ENCODE measurements at regions not wholly inside any gene's neighbourhood (a gene's known extent, or its start where the extent isn't known, plus 50 kb on each side); places are given as distances from the start of the nearest gene placed in this dataset.

DNA sequence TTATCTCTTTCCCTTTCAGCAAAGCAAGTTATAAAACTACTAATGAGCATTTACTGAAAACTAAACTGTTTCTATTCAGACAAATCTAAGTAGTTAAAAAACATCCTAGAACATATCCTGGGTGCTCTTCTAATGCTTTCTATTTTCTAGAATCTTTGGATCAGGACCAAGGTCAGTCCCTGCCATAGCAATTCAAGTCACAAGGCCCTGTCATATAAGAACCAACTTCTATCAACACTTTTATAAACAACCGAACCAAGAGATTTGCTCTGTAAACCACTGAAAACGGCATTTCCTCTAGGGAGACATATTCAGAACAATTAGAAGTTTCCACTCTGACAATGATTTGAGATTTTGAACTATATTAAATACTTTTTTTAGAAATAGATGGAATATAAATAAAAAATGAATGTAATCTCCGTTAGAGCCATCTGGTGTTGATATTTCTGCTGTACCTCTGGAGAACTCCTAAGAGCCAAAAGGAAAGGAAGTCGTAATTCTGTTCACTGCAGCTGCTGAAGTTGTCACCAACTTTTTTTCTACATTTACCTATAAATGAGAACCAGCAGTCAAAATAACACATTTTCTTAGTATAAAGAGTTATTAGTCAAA lies 51.4 kb upstream of the LGSN start:
- DNase-seq (ENCODE audit: low read depth in 4 of 4, low spot score in 3 of 4), result no peak

GRCh38 chr6:63372951-63373533 lies 53.3 kb upstream of the LGSN start:
- no peak for DNase-seq (ENCODE audit: low read depth in 4 of 4, low spot score in 3 of 4)

GRCh38 chr6:63389191-63389844 lies 69.5 kb upstream of the LGSN start:
- DNase-seq (ENCODE audit: low read depth in 4 of 4, low spot score in 3 of 4), result no peak

- no peak for DNase-seq (ENCODE audit: low read depth in 4 of 4, low spot score in 3 of 4)
Observed at GRCh38 chr6:63391203-63391970, 71.6 kb upstream of the LGSN start.

GRCh38 chr6:63392092-63392724 lies 72.4 kb upstream of the LGSN start:
- DNase-seq (ENCODE audit: low read depth in 4 of 4, low spot score in 3 of 4), result no peak

- DNase-seq (ENCODE audit: low read depth in 4 of 4, low spot score in 3 of 4), result no peak
Observed at GRCh38 chr6:63394656-63395308, 75.0 kb upstream of the LGSN start.

DNA sequence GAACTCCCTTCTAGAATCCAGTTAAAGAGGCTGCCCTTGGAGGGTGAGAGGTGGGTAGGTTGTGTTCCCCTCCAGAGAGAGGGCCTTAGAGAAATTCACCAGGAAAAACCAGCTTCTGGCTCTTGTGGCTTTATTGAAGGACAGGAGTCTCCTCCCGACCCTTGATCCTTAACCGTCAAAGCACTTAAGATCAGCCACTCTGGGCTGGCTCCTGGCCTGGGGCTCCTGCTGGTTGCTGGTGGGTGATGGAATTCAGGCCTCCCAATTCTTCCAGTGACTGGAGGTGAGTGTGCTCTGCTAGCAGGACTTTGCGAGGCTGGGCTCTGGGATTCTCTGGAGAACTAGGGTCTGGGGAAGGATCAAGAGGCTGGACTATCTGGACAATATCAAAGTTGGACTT lies 75.6 kb upstream of the LGSN start:
- DNase-seq (ENCODE audit: low read depth in 4 of 4, low spot score in 3 of 4), result no peak

DNA sequence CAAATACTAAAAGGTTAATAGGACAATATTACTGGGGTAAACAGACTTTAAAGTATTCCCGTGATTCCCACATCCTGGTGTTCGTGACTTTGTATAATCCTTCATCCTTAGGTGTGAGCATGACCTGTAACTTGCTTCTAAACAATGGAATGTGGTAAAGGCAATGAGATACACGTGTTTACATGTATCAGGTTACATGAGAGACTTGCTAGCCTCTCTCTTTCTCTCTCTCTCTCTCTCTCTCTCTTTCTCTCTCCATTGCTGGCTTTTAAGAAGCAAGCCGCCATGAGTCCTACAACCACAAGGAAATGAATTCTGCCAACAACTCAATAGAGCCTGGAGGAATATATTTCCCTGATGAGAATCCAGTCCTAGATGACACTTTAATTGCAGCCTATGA lies 83.9 kb upstream of the LGSN start:
- DNase-seq (ENCODE audit: low read depth in 4 of 4, low spot score in 3 of 4), result no peak

DNA sequence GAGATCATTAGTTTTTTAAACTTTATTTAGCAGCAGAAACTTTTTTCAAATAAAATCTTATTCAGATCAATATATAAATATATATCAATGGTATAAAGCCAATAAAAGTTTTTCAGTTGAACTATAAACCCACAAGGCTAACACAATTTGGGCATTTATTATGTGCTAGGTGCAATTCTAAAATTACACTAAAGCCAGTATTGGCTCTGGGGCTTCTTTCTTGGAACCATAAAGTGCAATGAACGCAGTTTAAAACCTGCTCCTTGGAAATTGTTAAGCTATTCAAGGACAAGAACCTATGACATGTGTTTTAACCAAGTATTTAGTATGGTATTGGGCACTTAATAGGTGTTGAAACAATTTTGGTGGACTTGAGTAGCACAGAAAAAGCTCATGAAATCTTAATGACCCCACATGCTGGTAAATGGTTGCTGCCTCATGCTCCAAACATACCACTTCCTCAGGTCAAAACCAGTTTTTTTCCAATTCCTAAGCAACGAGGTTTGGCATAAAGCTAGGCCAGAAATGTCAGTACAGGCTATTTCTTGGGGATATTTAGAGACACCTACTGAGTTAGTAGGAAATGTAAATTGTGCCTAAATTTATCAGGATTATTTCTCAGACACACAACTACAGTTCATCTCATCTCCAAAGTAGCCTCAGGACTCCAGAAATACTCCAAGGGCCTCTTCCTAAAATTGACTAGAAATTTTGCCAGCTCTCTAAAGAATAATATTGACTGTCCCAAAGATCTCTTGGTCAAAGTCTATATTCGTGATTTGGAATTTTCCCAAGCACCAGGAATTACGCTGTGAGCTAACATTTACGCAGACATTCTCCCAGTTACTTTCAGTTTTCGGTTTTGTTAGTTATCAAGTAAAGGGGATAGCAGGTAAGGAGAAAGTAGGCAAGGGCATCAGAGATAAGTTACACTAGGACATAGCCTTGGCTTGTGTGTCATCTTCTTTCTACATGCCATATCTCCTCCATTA lies 90.9 kb upstream of the LGSN start:
- no peak for DNase-seq (ENCODE audit: low read depth in 4 of 4, low spot score in 3 of 4)

GRCh38 chr6:63415286-63415685 lies 95.5 kb upstream of the LGSN start:
- DNase-seq (ENCODE audit: low read depth in 4 of 4, low spot score in 3 of 4), result no peak

- DNase-seq (ENCODE audit: low read depth in 4 of 4, low spot score in 3 of 4), result no peak
Observed at GRCh38 chr6:63418741-63419140, 99.0 kb upstream of the LGSN start.

DNA sequence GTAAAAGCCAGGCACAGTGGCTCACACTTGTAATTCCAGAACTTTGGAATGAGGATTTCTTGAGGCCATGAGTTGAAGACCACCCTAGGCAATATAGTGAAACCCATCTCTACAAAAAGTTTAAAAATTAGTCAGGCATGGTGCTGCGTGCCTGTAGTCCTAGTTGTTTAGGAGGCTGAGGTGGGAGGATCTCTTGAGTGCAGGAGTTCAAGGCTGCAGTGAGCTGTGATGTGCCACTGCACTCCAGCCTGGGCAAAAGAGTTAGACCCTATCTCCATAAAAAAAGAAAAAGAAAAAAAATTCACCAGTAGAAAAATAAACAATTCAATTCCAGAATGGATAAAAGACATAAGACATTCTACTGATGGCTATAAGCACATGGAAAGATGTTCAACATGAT lies 104.9 kb upstream of the LGSN start:
- no peak for DNase-seq (ENCODE audit: low read depth in 4 of 4, low spot score in 3 of 4)

DNA sequence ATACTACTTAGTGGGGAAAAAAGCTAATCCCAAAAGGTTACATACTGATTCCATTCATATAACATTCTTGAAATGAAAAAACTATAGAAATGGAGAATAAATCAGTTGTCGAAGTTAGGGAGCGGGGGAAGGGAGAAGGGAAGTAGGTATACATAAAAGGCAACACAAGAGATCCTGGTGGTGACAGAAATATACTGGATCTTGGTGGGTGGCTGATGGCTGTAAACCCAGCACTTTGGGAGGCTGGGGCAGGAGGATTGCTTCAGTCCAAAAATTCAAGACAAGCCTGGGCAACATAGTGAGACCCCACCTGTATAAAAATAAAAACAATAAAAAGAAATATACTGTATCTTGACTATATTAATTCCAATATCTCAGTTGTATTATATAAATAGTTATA lies 105.7 kb upstream of the LGSN start:
- no peak for DNase-seq (ENCODE audit: low read depth in 4 of 4, low spot score in 3 of 4)

GRCh38 chr6:63426844-63427243 lies 107.1 kb upstream of the LGSN start:
- no peak for DNase-seq (ENCODE audit: low read depth in 4 of 4, low spot score in 3 of 4)

- no peak for DNase-seq (ENCODE audit: low read depth in 4 of 4, low spot score in 3 of 4)
Observed at GRCh38 chr6:63427951-63428350, 108.2 kb upstream of the LGSN start.

- no peak for DNase-seq (ENCODE audit: low read depth in 4 of 4, low spot score in 3 of 4)
Observed at GRCh38 chr6:63430985-63431519, 111.3 kb upstream of the LGSN start.

GRCh38 chr6:63434943-63435342 lies 115.2 kb upstream of the LGSN start:
- DNase-seq (ENCODE audit: low read depth in 4 of 4, low spot score in 3 of 4), result no peak

- no peak for DNase-seq (ENCODE audit: low read depth in 4 of 4, low spot score in 3 of 4)
Observed at GRCh38 chr6:63436356-63436755, 116.6 kb upstream of the LGSN start.

GRCh38 chr6:63437058-63437457 lies 117.3 kb upstream of the LGSN start:
- DNase-seq (ENCODE audit: low read depth in 4 of 4, low spot score in 3 of 4), result no peak
